RWPE1 (cell line): ENCODE measurements at regions not wholly inside any gene's neighbourhood (a gene's known extent, or its start where the extent isn't known, plus 50 kb on each side); places are given as distances from the start of the nearest gene placed in this dataset.

Source experiments
- CTCF ChIA-PET: fragments of 350-600 bp; sonication (Branson Sonifier 250); formaldehyde crosslinking; extraction: SDS; loops from one replicate; lab custom pipeline; 2021; lab: Yijun Ruan, JAX
- POLR2A ChIA-PET: fragments of 400-600 bp; formaldehyde crosslinking; extraction: SDS; loops from one replicate; lab custom pipeline; 2020; ENCODE audit warnings: antibody characterized with exemption; ENCODE audit not compliant: low non-redundant PET; lab: Yijun Ruan, JAX
- DNase-seq: peaks from one replicate; pipeline ENCODE4 v3.0.0; 2012; ENCODE audit warnings: low spot score
- H3K27ac ChIP-seq: fragments of 450-650 bp; 2 replicates; pipeline ENCODE4 v1.5.1; 2017
- TF ChIP-seq, protein P1 (sequence below): fragments of 450-650 bp; conservative IDR thresholded peaks from 2 replicates; pipeline ENCODE4 v1.5.1; 2017; ENCODE audit warnings: low read depth, mild to moderate bottlenecking

DNA sequence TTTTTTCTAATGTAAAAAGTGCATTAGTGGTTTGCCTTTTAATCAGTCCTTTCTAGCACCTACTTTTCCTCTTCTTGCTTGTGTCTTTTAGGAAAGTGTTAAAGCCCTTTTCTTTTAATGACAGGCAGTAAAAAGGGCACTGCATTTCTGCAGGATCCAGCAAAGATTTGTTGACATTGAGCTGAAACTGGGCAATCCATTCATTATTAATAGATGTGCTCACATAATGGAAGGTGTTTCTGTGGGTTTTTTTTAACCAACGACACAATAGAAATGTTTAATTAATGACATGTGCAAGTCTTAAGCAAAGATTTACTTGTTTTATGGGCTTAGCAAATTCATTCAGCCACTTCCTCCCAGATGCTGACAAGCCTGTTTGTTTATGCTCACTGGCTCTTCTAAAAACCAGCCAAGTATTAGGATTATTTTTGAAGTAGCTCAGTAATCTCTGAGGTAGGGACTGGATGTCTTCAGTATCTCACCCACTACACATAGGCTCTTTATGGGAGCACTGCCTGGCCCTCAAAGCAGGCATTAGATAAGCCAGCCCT lies 1201.1 kb downstream of the SORCS1 start:
- CTCF ChIA-PET, result interaction anchor here (0.6 kb wide), 1 partner anchor 661 kb away, joined by 4 read pairs; no protein-coding TSS in a partner anchor
- POLR2A ChIA-PET, result no interaction called here

DNA sequence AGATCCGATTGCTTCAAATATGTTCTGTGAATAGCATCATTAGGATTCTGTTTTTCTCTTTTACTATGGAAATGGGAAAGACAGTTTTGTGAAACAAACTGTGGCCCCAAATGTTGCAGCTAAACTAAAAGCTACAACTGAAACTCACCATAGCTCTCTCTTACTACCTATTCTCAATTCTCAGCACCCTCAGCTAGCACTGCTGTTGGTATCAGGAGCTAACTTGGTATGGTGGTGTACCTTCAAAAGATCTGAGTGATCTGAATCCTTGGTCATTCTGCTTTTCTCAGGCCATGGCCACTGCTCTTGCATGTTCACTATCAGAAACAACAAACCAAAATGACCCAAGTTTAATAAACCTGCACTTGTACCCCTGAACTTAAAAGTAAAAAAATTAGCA lies 1208.0 kb downstream of the SORCS1 start:
- H3K27ac ChIP-seq, result no peak overlapping the region
- DNase-seq, result no peak
- ChIA-PET POLR2A (no interaction called here), CTCF (no interaction called here)
- TF ChIP-seq, protein P1, sequence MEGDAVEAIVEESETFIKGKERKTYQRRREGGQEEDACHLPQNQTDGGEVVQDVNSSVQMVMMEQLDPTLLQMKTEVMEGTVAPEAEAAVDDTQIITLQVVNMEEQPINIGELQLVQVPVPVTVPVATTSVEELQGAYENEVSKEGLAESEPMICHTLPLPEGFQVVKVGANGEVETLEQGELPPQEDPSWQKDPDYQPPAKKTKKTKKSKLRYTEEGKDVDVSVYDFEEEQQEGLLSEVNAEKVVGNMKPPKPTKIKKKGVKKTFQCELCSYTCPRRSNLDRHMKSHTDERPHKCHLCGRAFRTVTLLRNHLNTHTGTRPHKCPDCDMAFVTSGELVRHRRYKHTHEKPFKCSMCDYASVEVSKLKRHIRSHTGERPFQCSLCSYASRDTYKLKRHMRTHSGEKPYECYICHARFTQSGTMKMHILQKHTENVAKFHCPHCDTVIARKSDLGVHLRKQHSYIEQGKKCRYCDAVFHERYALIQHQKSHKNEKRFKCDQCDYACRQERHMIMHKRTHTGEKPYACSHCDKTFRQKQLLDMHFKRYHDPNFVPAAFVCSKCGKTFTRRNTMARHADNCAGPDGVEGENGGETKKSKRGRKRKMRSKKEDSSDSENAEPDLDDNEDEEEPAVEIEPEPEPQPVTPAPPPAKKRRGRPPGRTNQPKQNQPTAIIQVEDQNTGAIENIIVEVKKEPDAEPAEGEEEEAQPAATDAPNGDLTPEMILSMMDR, result no peak

More for the DNA sequence above, 1201.1 kb downstream of the SORCS1 start:
- TF ChIP-seq, protein P1, result no peak
- no peak overlapping the region for H3K27ac ChIP-seq
- DNase-seq, result no peak

DNA sequence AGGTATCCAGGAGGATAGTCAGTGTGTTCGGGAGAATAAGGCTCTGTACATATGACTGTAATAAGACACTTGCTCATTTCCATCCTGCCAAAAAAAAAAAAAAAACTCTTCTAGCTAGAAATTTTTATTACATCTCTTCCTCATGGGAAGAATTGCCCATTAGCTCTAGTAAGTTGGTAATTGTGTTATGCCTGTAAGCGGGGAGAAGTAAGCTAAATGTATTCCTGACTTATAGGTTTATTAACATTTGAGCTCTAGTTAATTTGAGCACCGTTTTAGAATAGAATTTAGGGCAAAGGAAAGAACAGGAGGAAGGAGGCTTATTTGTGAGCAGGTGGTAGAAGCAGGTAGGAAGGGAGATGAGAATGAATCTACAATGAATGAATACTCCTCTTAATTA lies 1210.6 kb downstream of the SORCS1 start:
- ChIA-PET POLR2A (no interaction called here), CTCF (no interaction called here)
- no peak overlapping the region for H3K27ac ChIP-seq
- TF ChIP-seq, protein P1, result no peak
- DNase-seq, result no peak

DNA sequence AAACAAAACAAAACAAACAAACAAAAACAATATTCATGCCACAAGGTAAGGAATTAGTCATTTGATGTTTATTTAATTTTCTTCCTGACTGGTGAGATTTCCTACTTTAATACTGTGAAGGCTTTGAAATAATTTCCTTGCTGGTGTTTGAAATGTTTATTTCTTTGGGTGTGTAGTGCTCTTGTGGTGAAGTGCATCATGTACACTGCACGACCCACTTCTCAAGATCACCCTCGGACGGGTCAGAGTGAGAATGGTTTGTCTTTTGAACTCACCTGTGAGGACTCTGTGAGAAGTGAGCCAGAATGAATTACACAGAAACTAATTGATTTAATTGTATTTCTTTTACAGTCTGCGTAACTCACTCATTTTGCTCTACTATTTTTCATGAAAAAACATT lies 1211.5 kb downstream of the SORCS1 start:
- no peak overlapping the region for H3K27ac ChIP-seq
- ChIA-PET CTCF (no interaction called here), POLR2A (no interaction called here)
- TF ChIP-seq, protein P1, result no peak
- DNase-seq, result no peak

DNA sequence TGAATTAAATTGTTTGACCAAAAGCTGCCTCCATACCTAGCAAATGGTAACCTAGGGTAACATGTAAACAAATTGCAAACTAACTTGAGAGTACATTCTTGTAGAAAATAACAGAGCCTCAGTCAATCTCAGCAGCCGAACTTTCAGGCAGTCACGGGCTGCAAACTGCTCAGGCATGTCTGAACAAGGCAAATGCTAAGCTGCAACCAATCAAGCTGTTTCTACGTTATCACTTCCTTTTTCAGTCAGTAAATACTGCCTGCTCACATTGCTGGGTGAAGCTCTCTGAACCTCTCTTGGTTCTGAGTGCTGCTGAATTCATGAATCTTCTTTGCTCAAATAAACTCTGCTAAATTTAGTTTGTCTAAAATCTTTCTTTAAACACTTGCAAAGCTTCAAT lies 1212.4 kb downstream of the SORCS1 start:
- ChIA-PET CTCF (interaction anchor here (0.7 to 1.1 kb wide), 3 partner anchors 21 to 540 kb away, joined by 3 to 7 read pairs (median 4); no protein-coding TSS in a partner anchor), POLR2A (no interaction called here)
- DNase-seq, result peak; percentile 51
- TF ChIP-seq, protein P1, result no peak
- H3K27ac ChIP-seq, result no peak overlapping the region

DNA sequence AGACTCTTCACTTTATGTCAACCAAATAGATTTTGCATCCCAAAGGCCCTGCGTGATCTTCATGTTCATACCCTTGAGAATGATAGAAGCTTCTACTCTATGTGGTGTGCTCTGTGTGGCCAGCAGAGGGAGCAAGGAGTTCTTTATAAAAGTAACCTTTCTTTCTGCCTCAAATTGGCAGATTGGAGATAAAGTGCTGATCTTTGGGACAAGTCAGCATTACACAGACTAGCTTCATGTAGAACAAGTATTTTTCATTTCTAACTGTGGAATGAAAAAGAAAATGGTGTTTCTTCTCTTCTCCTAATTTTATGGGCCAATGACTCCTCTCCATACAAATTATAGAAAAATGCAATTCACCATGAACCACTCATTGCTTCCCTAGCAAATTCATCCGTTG lies 1214.1 kb downstream of the SORCS1 start:
- POLR2A ChIA-PET, result no interaction called here
- TF ChIP-seq, protein P1, result peak; percentile 82
- H3K27ac ChIP-seq, result no peak overlapping the region
- CTCF ChIA-PET, result interaction anchor here (0.6 to 1.6 kb wide), 6 partner anchors 8 to 621 kb away, joined by 3 to 4 read pairs (median 3); no protein-coding TSS in a partner anchor
- DNase-seq, result peak; percentile 49
